Stimulated activated CD4-positive, alpha-beta T cell treated with anti-CD3 and anti-CD28 coated beads, Interleukin-15, amount 100 ng/mL, for 48 hours (primary cell): ENCODE measurements at regions not wholly inside any gene's neighbourhood (a gene's known extent, or its start where the extent isn't known, plus 50 kb on each side); places are given as distances from the start of the nearest gene placed in this dataset.

Source experiments
- DNase-seq, 2 donors: peaks; one replicate each; pipeline ENCODE4 v3.0.0-alpha.2; 2020; ENCODE audit warnings: low read depth in 2 of 2

DNA sequence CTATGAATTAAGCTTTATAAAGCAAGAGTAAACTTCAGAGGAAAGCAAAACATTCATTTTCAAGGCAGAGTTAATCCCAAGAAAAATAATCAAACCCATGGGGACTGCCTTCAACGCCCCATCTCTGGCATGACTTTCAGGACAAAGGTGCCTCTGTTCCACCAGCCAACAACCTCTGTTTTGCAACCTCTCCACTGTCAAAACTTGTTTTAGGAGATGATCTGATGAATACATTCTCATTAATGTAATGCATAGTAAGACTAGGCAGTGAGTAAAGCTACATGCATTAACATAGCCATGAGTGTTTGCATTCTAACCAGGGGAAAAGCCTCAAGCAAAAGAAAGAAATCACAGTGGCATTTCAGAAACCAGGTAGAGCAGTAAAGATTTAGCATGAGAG is 357.0 kb downstream of the FBXO15 start:
- DNase-seq = no peak

- DNase-seq = no peak
Measured at GRCh38 chr18:73787316-73787715, 360.3 kb downstream of the FBXO15 start.

- no peak for DNase-seq
Measured at GRCh38 chr18:73785300-73785699, 362.3 kb downstream of the FBXO15 start.

DNA sequence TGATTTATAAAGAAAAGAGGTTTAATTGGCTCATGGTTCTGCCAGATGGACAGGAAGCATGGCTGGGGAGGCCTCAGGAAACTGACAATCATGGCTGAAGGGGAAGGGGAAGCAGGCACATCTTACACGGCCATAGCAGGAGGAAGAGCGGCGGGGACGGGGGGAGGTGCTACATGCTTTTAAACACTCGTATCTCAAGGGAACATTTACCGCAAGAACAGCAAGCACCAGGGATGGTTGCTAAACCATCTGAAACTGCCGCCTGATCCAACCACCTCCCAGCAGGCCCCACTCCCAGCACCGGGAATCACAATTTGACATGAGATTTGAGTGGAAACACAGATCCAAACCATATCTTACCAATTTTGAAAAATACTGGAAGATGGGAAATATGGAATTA is 362.8 kb downstream of the FBXO15 start:
- no peak for DNase-seq

- DNase-seq = no peak
Measured at GRCh38 chr18:73782405-73782804, 365.2 kb downstream of the FBXO15 start.

- DNase-seq = no peak
Measured at GRCh38 chr18:73780218-73780617, 367.4 kb downstream of the FBXO15 start.

GRCh38 chr18:73778032-73778359 is 369.6 kb downstream of the FBXO15 start:
- no peak for DNase-seq

DNA sequence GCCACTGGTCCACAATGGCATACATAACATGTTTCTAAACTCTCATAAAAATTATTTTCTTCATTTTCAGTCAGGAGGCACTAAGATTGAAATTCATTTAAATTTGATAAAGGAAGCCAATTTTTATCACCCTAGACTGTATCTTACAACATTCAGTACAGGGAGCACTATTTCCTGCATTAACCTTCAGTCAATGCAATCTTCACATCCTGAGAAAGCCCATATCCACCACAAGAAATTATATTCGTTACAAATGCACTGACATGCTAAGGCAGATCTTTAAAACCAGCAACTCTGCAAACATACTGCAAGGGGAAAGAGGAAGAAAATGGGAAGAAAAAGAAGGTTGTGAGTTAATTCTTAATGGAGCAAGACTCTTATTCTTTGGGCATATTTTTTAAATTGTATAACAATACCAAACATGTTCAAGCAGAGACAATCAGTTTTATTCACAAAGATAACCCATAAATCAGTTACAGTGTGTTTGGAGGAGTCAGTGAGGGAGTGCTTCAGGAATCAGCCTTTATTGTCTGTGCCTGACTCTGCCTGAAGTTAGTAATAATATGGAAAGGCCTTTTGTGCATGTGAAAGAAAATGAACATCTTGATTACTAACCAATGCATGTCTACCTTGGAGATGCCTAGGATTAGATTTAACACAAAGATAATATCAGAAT is 370.1 kb downstream of the FBXO15 start:
- no peak for DNase-seq

DNA sequence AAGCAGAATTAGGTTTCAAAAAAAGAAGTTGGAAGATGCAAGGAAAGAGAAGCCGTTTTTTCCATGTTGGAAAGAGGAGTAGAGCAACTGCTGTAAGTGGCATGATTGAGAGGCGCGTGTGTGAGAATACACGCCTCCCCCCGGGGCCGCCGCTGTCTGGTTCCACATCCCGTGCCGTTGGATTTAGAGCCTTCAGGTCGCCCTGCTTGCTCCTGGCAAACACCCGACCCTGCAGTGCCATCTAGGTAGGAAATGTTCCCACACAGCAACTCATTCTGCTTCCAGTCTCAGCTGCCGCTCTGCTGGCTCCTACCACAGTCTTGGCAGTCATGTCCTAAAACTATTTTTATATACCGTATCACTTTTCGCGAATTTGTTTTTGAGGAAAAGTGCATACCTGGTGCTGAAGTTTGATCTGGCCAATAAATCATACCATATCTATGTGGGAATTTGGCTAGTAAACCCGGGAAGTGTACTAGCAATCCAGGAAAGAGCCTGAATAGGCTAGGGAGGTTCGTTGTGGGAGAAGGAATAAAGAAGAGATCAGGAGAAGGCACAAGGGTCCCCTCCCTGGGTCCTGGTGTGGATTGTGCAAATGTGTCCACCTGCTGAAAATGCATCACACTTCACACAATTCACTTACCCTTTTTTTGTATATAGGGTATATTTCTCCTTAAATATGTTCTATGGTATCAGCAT is 372.7 kb downstream of the FBXO15 start:
- DNase-seq = no peak

DNA sequence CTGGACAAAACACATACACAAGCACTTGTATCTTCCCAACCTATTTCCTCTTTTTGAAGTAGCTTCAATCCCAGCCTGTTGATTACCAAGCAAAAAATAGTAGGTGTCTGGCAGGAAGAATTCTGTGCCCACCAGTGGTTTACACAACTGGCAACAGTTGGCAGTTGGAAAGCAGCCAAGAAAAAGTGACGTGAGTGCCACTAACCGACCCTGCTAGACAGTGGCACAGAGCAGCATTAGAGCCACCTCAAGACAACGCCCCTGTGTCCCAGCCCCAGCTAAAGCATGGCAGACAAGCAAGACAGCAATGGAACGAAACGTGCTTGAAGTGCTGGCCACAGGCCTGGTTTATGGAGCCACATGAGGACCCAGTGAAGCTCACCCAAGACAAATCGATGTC is 379.6 kb downstream of the FBXO15 start:
- no peak for DNase-seq

DNA sequence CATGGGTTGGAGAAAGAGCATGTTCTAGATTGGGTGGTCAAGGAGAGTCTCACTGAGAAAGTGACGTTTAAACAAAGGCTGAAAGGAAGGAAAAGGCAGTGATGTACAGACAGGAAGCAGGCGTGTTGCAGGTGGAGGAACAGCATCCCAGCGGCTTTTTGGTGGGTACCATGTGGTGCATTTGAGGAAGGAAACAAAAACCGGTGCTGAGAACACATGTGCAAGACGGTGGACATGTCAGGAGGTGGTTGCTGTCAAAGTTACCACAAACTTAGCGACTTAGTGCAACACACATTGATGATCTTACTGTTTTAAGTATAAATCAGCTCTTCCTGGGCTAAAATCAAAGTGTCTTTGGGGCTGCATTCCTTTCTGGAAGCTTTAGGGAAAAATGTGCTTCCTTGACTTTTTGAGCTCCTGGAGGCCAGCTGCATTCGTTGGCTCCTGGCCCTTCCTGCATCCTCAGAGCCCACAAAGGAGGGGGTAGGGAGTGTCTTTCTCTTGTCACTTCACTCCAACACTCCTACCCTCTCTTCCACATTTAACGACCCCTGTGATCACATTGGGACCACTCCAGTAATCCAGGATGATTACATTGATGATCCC is 380.6 kb downstream of the FBXO15 start:
- no peak for DNase-seq

GRCh38 chr18:73758446-73758845 is 389.2 kb downstream of the FBXO15 start:
- DNase-seq = no peak

DNA sequence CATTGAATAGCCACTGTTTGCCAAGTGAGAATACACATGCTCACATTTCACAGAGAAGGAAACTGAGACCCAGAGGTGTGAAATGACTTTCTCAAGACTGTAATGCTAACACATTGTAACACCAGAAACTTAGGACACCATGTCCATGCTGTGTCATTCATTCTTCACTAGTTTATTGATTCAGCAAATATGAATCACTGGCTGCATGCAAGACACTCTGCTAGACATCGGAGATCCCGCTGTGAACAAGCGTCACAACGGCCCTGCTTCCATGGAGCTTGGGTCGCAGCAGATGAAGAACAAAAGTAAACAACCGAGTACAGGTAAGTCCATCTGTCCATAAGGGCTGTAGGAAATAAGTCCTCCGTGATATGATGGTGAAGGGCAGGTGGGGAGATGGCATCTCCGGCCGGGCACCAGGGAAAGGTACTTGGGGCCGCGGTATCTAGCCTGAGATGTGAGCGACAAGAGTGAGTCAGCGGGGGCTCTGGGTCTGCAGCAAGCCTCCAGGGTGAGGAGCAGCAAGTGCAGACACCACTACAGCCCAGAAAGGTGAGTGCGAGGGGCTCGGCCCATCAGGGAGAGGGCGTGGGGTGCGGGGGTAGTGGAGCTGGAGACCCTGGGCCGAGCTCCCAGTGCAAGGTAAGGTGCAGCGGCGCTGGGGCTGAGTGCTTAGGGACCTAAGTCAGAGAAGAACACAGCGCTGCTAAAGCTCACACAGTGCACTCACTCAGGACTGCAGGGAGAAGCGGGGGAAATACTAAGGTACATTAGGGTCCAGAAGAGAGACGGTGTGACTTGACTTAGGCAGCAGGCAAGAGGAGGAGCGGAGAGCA is 391.2 kb downstream of the FBXO15 start:
- no peak for DNase-seq

DNA sequence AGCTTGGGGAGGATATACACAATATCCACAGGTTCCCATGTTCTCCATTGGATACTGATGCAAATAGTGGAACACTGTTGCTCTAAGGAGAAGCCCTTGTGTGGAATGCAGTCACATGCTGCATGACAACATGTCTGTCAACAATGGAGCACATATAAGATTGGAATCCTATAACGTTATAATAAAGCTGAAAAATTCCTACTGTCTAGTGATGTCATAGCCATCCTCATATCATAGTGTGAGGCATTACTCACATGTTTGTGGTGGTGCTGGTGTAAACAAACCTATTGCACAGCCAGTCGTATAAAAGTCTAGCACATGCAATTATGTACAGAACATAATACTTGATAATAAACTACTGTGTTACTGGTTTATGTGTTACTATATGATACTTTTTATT is 394.7 kb downstream of the FBXO15 start:
- DNase-seq = no peak

- no peak for DNase-seq
Measured at GRCh38 chr18:73752546-73752945, 395.1 kb downstream of the FBXO15 start.

- DNase-seq = no peak
Measured at GRCh38 chr18:73750052-73750451, 397.6 kb downstream of the FBXO15 start.

DNA sequence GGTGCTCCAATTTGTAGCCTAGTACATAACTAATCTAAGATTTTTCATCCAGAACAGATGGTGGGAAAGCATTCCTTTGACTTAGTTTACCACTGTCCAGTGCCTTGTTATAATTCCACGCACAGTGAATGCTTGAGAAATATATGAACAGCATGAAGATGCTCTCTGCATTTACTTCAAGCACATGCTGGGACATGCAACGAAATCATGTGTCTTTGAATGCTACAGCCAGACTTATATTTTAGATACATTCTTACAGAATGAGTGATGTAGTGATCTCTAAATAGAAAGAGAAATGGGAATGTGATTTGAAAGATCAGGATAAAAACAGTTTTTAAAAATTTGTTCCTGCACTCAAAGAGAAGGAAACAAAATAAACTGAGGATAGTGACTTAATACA is 398.3 kb downstream of the FBXO15 start:
- DNase-seq = no peak

- no peak for DNase-seq
Measured at GRCh38 chr18:73748731-73749130, 398.9 kb downstream of the FBXO15 start.

DNA sequence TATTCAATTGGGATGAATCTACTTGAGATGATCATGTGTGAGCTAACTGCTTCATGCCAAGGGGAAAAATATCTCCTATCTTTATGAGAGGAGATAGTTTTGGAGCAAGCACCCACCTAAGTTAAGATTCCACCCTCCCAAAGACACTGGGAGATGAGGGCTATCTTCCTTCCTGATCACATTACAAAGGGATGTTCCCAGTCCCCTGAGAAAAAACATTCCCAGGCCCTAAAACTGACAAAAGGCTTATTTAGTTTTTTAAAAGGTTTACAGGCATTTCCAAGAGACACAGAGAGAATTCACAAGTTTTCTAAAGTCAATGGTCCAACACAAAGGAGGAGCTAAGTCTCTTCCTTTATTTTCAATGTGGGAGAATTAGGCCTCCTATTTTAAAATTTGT is 401.5 kb downstream of the FBXO15 start:
- DNase-seq = no peak

- DNase-seq = no peak
Measured at GRCh38 chr18:73742957-73743356, 404.7 kb downstream of the FBXO15 start.

GRCh38 chr18:73741946-73742345 is 405.7 kb downstream of the FBXO15 start:
- no peak for DNase-seq

DNA sequence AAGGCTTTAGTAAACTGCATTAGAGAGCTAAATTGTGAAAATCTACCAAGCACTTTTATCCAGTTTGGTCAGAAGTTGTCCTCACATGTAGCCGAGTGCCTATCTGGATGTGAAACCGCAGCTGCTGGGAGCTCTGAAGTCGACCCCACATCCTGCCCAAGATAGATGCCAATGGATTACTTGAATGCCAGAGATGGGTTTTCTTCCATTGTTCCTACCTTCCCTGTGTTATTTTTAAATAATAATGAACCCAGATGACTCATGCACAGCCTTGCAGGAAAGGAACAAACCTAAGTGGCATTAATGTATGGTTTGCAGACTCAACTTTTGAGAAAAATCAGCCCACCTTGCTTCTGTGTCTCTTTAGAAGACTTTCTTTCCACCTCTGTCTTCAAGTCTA is 408.5 kb downstream of the FBXO15 start:
- DNase-seq = no peak

DNA sequence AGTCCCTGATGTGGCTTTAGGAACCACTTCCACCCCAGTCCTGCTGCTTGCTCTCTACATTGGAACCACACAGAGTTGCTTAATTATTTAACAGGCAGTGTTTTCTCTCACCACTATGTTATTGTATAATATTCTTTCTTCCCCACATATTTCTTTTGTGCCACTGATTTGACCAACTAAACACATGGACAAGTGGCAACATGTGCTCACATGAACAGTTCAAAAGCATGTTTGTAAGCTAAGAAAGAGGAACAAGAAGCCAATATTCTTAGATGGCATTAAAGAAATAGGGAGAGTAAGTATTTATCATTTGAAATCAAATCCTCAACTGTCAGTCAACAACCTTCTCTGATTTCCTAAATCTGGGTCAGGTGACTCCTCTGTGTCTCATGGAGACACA is 409.6 kb downstream of the FBXO15 start:
- no peak for DNase-seq
